AG09309 (cell line): ENCODE measurements at regions not wholly inside any gene's neighbourhood (a gene's known extent, or its start where the extent isn't known, plus 50 kb on each side); places are given as distances from the start of the nearest gene placed in this dataset.
A peak's percentile ranks its signal among the peaks of the same experiment; 100 is the strongest.

ENCODE experiments used
- DNase-seq: peaks from one replicate; pipeline ENCODE4 v3.0.0-alpha.2; 2010; ENCODE audit warnings: low read depth
- H3K4me3 ChIP-seq: 2 replicates; pipeline ENCODE4 v1.5.1; 2011; ENCODE audit warnings: mild to moderate bottlenecking, low read depth, low read length, moderate library complexity; ENCODE audit not compliant: control insufficient read depth
- CTCF ChIP-seq: IDR thresholded peaks from 2 replicates; pipeline ENCODE4 v1.5.1; 2011; ENCODE audit warnings: mild to moderate bottlenecking, low read depth, low read length, inconsistent platforms; ENCODE audit not compliant: insufficient read depth, control insufficient read depth; ENCODE audit errors: missing control alignments

GRCh38 chr18:44062345-44062744, 618.3 kb upstream of the SETBP1 start:
- DNase-seq, result no peak
- no peak overlapping the region for H3K4me3 ChIP-seq
- no peak for TF ChIP-seq CTCF

- no peak for DNase-seq
- H3K4me3 ChIP-seq, result no peak overlapping the region
- no peak for TF ChIP-seq CTCF
Observed at GRCh38 chr18:44065206-44065605, 615.5 kb upstream of the SETBP1 start.

- no peak overlapping the region for H3K4me3 ChIP-seq
- no peak for TF ChIP-seq CTCF
- no peak for DNase-seq
Observed at GRCh38 chr18:44066541-44066940, 614.1 kb upstream of the SETBP1 start.

- no peak for TF ChIP-seq CTCF
Observed at GRCh38 chr18:44067186-44067585, 613.5 kb upstream of the SETBP1 start.

GRCh38 chr18:44075038-44075437, 605.6 kb upstream of the SETBP1 start:
- no peak for DNase-seq
- no peak overlapping the region for H3K4me3 ChIP-seq
- no peak for TF ChIP-seq CTCF

More at GRCh38 chr18:44067186-44067585, 613.5 kb upstream of the SETBP1 start:
- no peak for DNase-seq
- no peak overlapping the region for H3K4me3 ChIP-seq

- DNase-seq, result peak; percentile 41
- H3K4me3 ChIP-seq, result no peak overlapping the region
- no peak for TF ChIP-seq CTCF
Observed at GRCh38 chr18:44079606-44080005, 601.1 kb upstream of the SETBP1 start.

- no peak for DNase-seq
- H3K4me3 ChIP-seq, result no peak overlapping the region
- TF ChIP-seq CTCF, result no peak
Observed at GRCh38 chr18:44080054-44080453, 600.6 kb upstream of the SETBP1 start.
